Activated naive CD4-positive, alpha-beta T cell treated with anti-CD3 and anti-CD28 coated beads, Interleukin-2, amount 50 U/mL, for 24 hours (primary cell): ENCODE measurements at regions not wholly inside any gene's neighbourhood (a gene's known extent, or its start where the extent isn't known, plus 50 kb on each side); places are given as distances from the start of the nearest gene placed in this dataset.

Source experiments
- H3K27ac Mint-ChIP-seq: one replicate; pipeline ENCODE4 v1.8.0; 2021; ENCODE audit warnings: mild to moderate bottlenecking, mixed read lengths
- H3K27me3 Mint-ChIP-seq: one replicate; pipeline ENCODE4 v1.8.0; 2021; ENCODE audit warnings: mixed read lengths
- H3K36me3 Mint-ChIP-seq: one replicate; pipeline ENCODE4 v1.8.0; 2021; ENCODE audit warnings: mixed read lengths
- H3K4me1 Mint-ChIP-seq: one replicate; pipeline ENCODE4 v1.8.0; 2021; ENCODE audit warnings: mixed read lengths
- H3K4me3 Mint-ChIP-seq: one replicate; pipeline ENCODE4 v1.8.0; 2021; ENCODE audit warnings: mild to moderate bottlenecking, mixed read lengths
- H3K9me3 Mint-ChIP-seq: one replicate; pipeline ENCODE4 v1.8.0; 2021; ENCODE audit warnings: mixed read lengths

- Mint-ChIP-seq H3K9me3 (no peaks in the 10 kb centered on the region), H3K4me1 (no peaks in the 10 kb centered on the region), H3K27me3 (no peaks in the 10 kb centered on the region), H3K4me3 (no peak overlapping the region), H3K27ac (no peak overlapping the region), H3K36me3 (no peaks in the 10 kb centered on the region)
Measured at GRCh38 chr2:193562031-193562430, 1367.3 kb upstream of the TMEFF2 start.

GRCh38 chr2:193561054-193561453 lies 1366.3 kb upstream of the TMEFF2 start:
- no peaks in the 10 kb centered on the region for H3K27me3 Mint-ChIP-seq
- no peak overlapping the region for H3K27ac Mint-ChIP-seq
- H3K4me1 Mint-ChIP-seq = no peaks in the 10 kb centered on the region

GRCh38 chr2:193556766-193557470 lies 1362.2 kb upstream of the TMEFF2 start:
- Mint-ChIP-seq H3K27me3 (no peaks in the 10 kb centered on the region), H3K4me1 (no peaks in the 10 kb centered on the region), H3K27ac (no peak overlapping the region), H3K4me3 (no peak overlapping the region), H3K9me3 (no peaks in the 10 kb centered on the region), H3K36me3 (no peaks in the 10 kb centered on the region)

More at GRCh38 chr2:193561054-193561453, 1366.3 kb upstream of the TMEFF2 start:
- Mint-ChIP-seq H3K9me3 (no peaks in the 10 kb centered on the region), H3K36me3 (no peaks in the 10 kb centered on the region), H3K4me3 (no peak overlapping the region)

- Mint-ChIP-seq H3K27ac (no peak overlapping the region), H3K9me3 (no peaks in the 10 kb centered on the region), H3K36me3 (no peaks in the 10 kb centered on the region), H3K4me1 (no peaks in the 10 kb centered on the region), H3K4me3 (no peak overlapping the region), H3K27me3 (no peaks in the 10 kb centered on the region)
Measured at GRCh38 chr2:193549661-193550060, 1354.9 kb upstream of the TMEFF2 start.

GRCh38 chr2:193542762-193543161 lies 1348.0 kb upstream of the TMEFF2 start:
- no peaks in the 10 kb centered on the region for H3K27me3 Mint-ChIP-seq
- H3K4me3 Mint-ChIP-seq = no peak overlapping the region
- no peak overlapping the region for H3K27ac Mint-ChIP-seq
- peaks cover 6% of the 10 kb centered on the region for H3K9me3 Mint-ChIP-seq
- H3K4me1 Mint-ChIP-seq = no peaks in the 10 kb centered on the region
- no peaks in the 10 kb centered on the region for H3K36me3 Mint-ChIP-seq

GRCh38 chr2:193539188-193539587 lies 1344.5 kb upstream of the TMEFF2 start:
- no peaks in the 10 kb centered on the region for H3K27me3 Mint-ChIP-seq

GRCh38 chr2:193538061-193538460 lies 1343.3 kb upstream of the TMEFF2 start:
- Mint-ChIP-seq H3K27ac (no peak overlapping the region), H3K4me1 (no peaks in the 10 kb centered on the region), H3K27me3 (no peaks in the 10 kb centered on the region), H3K4me3 (no peak overlapping the region), H3K9me3 (no peaks in the 10 kb centered on the region), H3K36me3 (no peaks in the 10 kb centered on the region)

More at GRCh38 chr2:193539188-193539587, 1344.5 kb upstream of the TMEFF2 start:
- Mint-ChIP-seq H3K27ac (no peak overlapping the region), H3K4me3 (no peak overlapping the region), H3K36me3 (no peaks in the 10 kb centered on the region), H3K9me3 (peaks cover 6% of the 10 kb centered on the region), H3K4me1 (no peaks in the 10 kb centered on the region)

- no peaks in the 10 kb centered on the region for H3K36me3 Mint-ChIP-seq
- no peaks in the 10 kb centered on the region for H3K9me3 Mint-ChIP-seq
- no peaks in the 10 kb centered on the region for H3K27me3 Mint-ChIP-seq
- H3K27ac Mint-ChIP-seq = no peak overlapping the region
- H3K4me1 Mint-ChIP-seq = no peaks in the 10 kb centered on the region
- no peak overlapping the region for H3K4me3 Mint-ChIP-seq
Measured at GRCh38 chr2:193537531-193537930, 1342.8 kb upstream of the TMEFF2 start.

GRCh38 chr2:193528458-193528857 lies 1333.7 kb upstream of the TMEFF2 start:
- no peaks in the 10 kb centered on the region for H3K9me3 Mint-ChIP-seq
- H3K4me3 Mint-ChIP-seq = no peak overlapping the region
- no peaks in the 10 kb centered on the region for H3K36me3 Mint-ChIP-seq
- H3K4me1 Mint-ChIP-seq = no peaks in the 10 kb centered on the region
- H3K27ac Mint-ChIP-seq = no peak overlapping the region
- no peaks in the 10 kb centered on the region for H3K27me3 Mint-ChIP-seq

GRCh38 chr2:193527146-193527545 lies 1332.4 kb upstream of the TMEFF2 start:
- Mint-ChIP-seq H3K27ac (no peak overlapping the region), H3K4me3 (no peak overlapping the region), H3K27me3 (no peaks in the 10 kb centered on the region), H3K36me3 (no peaks in the 10 kb centered on the region), H3K9me3 (no peaks in the 10 kb centered on the region), H3K4me1 (no peaks in the 10 kb centered on the region)

GRCh38 chr2:193523662-193524061 lies 1328.9 kb upstream of the TMEFF2 start:
- H3K4me3 Mint-ChIP-seq = no peak overlapping the region
- no peaks in the 10 kb centered on the region for H3K36me3 Mint-ChIP-seq
- no peaks in the 10 kb centered on the region for H3K4me1 Mint-ChIP-seq
- no peak overlapping the region for H3K27ac Mint-ChIP-seq
- H3K27me3 Mint-ChIP-seq = no peaks in the 10 kb centered on the region
- no peaks in the 10 kb centered on the region for H3K9me3 Mint-ChIP-seq

- Mint-ChIP-seq H3K36me3 (no peaks in the 10 kb centered on the region), H3K27ac (no peak overlapping the region), H3K4me3 (no peak overlapping the region), H3K27me3 (no peaks in the 10 kb centered on the region), H3K9me3 (no peaks in the 10 kb centered on the region), H3K4me1 (no peaks in the 10 kb centered on the region)
Measured at GRCh38 chr2:193521523-193521922, 1326.8 kb upstream of the TMEFF2 start.

- Mint-ChIP-seq H3K9me3 (no peaks in the 10 kb centered on the region), H3K36me3 (no peaks in the 10 kb centered on the region)
Measured at GRCh38 chr2:193520709-193521458, 1326.2 kb upstream of the TMEFF2 start.

GRCh38 chr2:193518041-193518817 lies 1323.5 kb upstream of the TMEFF2 start:
- Mint-ChIP-seq H3K27me3 (no peaks in the 10 kb centered on the region), H3K36me3 (no peaks in the 10 kb centered on the region), H3K4me1 (no peaks in the 10 kb centered on the region), H3K9me3 (no peaks in the 10 kb centered on the region), H3K4me3 (no peak overlapping the region), H3K27ac (no peak overlapping the region)

More at GRCh38 chr2:193520709-193521458, 1326.2 kb upstream of the TMEFF2 start:
- H3K27me3 Mint-ChIP-seq = no peaks in the 10 kb centered on the region
- H3K27ac Mint-ChIP-seq = no peak overlapping the region
- H3K4me3 Mint-ChIP-seq = no peak overlapping the region
- H3K4me1 Mint-ChIP-seq = no peaks in the 10 kb centered on the region

GRCh38 chr2:193517615-193518014 lies 1322.9 kb upstream of the TMEFF2 start:
- Mint-ChIP-seq H3K27me3 (no peaks in the 10 kb centered on the region), H3K36me3 (no peaks in the 10 kb centered on the region), H3K4me3 (no peak overlapping the region), H3K9me3 (no peaks in the 10 kb centered on the region), H3K27ac (no peak overlapping the region), H3K4me1 (no peaks in the 10 kb centered on the region)

- no peaks in the 10 kb centered on the region for H3K27me3 Mint-ChIP-seq
- H3K27ac Mint-ChIP-seq = no peak overlapping the region
- no peaks in the 10 kb centered on the region for H3K36me3 Mint-ChIP-seq
- H3K9me3 Mint-ChIP-seq = no peaks in the 10 kb centered on the region
- H3K4me3 Mint-ChIP-seq = no peak overlapping the region
- no peaks in the 10 kb centered on the region for H3K4me1 Mint-ChIP-seq
Measured at GRCh38 chr2:193506035-193506434, 1311.3 kb upstream of the TMEFF2 start.
